ENCODE measurements at regions not wholly inside any gene's neighbourhood (a gene's known extent, or its start where the extent isn't known, plus 50 kb on each side); places are given as distances from the start of the nearest gene placed in this dataset.

DNA sequence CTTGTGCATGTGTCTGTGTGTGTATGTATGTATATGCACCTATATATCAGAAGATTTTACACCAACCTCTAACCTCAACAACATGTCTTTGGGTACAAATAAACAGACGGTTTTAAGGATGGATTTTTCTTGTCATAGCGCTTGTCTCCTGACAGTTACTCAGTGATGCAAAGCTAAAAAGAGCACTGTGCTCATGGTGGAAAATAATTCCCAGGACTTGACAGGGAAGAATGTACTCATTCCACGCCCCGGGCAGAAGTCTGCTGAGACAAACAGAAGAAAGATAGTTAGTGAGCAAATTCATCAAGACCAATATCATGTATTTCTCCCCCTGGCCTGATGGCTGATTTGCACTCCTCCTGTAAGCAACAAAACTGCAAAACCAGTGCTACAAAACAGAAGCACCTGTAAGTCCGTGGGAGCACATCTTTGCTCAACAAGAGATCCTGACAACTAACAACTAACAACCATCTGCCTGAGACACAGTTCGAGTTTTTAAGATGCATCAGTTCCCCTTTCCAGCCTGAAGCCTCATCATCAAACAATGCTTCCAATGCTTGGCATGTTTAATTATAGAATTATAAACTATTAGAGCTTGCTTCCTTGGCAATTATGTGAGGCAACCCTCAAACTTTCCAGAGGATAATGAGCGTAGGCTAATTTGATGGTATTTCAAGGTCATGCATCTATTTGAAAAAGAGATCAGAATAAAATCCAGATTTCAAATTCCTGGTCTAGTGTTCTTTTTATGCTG is 812.7 kb upstream of the MIR17HG start:
- Histone ChIP-seq H3K4me1 (no peaks in the 10 kb centered on the region), H3K27ac (replicated peaks) (no peak overlapping the region), H3K36me3 (no peaks in the 10 kb centered on the region), H3K9me3 (replicated peaks) (peaks cover 17% of the 10 kb centered on the region), H3K27me3 (ENCODE audit: low read depth) (no peaks in the 10 kb centered on the region), H3K4me3 (no peak overlapping the region)
- intact Hi-C loops (cut with micrococcal nuclease): no loop called here
- DNase-seq: no peak
- TF ChIP-seq, protein P1, sequence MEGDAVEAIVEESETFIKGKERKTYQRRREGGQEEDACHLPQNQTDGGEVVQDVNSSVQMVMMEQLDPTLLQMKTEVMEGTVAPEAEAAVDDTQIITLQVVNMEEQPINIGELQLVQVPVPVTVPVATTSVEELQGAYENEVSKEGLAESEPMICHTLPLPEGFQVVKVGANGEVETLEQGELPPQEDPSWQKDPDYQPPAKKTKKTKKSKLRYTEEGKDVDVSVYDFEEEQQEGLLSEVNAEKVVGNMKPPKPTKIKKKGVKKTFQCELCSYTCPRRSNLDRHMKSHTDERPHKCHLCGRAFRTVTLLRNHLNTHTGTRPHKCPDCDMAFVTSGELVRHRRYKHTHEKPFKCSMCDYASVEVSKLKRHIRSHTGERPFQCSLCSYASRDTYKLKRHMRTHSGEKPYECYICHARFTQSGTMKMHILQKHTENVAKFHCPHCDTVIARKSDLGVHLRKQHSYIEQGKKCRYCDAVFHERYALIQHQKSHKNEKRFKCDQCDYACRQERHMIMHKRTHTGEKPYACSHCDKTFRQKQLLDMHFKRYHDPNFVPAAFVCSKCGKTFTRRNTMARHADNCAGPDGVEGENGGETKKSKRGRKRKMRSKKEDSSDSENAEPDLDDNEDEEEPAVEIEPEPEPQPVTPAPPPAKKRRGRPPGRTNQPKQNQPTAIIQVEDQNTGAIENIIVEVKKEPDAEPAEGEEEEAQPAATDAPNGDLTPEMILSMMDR (IDR thresholded peaks at IDR 0.05; ENCODE audit: borderline replicate concordance): no peak

DNA sequence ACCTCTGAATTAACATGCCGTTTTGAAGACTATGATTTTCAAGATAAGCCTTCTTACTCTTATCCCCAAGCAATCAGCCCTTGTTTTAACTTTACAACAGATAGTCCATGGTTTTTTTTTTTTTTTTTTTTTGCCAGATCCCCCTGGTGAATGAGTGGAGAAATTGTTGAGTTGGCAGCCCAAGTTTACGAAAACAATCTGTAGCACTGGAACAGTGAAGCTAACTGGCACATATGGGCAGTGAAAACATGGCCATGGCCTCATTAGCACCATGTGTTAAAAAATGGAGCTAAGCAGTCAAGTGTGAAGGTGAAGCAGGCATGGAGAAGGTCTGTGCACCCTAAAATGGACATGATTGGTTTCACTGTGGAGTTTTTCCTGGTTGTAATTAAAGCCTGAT is 812.1 kb upstream of the MIR17HG start:
- intact Hi-C loops (cut with micrococcal nuclease): no loop called here
- Histone ChIP-seq H3K4me1 (no peaks in the 10 kb centered on the region), H3K27ac (replicated peaks) (no peak overlapping the region)

DNA sequence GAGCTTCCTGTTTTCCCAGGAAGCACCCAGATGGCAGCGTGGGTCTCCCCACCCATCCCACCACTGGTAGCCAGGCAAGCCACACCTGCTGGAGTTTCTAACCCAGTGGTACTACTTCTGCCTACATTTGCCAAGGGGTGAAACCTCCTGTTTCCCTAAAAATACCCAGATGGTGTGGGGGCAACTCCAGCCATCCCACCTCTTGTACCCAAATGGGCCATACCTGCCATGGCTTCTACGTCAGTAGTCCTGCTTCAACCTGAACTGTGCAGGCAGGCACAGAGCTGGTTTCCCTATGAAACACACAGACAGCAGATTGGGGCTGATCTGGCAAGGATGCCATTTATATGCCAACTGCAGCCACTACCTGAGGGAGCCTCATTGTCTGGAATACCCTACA is 809.4 kb upstream of the MIR17HG start:
- no peaks in the 10 kb centered on the region for H3K36me3 ChIP-seq
- H3K9me3 ChIP-seq (replicated peaks): peaks cover 18% of the 10 kb centered on the region
- H3K4me3 ChIP-seq: no peak overlapping the region
- no peak for DNase-seq
- H3K27me3 ChIP-seq (ENCODE audit: low read depth): no peaks in the 10 kb centered on the region
- no peaks in the 10 kb centered on the region for H3K4me1 ChIP-seq
- TF ChIP-seq, protein P1 (IDR thresholded peaks at IDR 0.05; ENCODE audit: borderline replicate concordance): no peak
- intact Hi-C loops (cut with micrococcal nuclease): no loop called here
- H3K27ac ChIP-seq (replicated peaks): no peak overlapping the region

More for the DNA sequence above, 812.1 kb upstream of the MIR17HG start:
- Histone ChIP-seq H3K27me3 (ENCODE audit: low read depth) (no peaks in the 10 kb centered on the region), H3K9me3 (replicated peaks) (peaks cover 18% of the 10 kb centered on the region), H3K4me3 (no peak overlapping the region), H3K36me3 (no peaks in the 10 kb centered on the region)
- TF ChIP-seq, protein P1 (IDR thresholded peaks at IDR 0.05; ENCODE audit: borderline replicate concordance): no peak
- DNase-seq: no peak

DNA sequence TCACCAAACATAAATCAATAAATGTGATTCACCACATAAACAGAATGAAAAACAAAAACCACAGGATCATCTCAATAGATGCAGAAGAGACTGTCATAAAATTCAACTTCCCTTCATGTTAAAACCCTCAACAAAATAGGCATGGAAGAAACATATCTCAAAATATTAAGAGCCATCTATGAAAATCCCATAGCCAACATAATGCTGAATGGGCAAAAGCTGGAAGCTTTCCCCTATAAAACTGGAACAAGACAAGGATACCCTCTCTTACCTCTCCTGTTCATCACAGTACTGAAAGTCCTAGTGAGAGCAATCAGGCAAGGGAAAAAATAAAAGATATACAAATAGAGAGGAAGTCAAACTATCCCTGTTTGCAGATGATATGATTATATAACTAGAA is 806.1 kb upstream of the MIR17HG start:
- Histone ChIP-seq H3K27ac (replicated peaks) (no peak overlapping the region), H3K9me3 (replicated peaks) (peaks cover 18% of the 10 kb centered on the region), H3K27me3 (ENCODE audit: low read depth) (no peaks in the 10 kb centered on the region), H3K4me3 (no peak overlapping the region), H3K4me1 (no peaks in the 10 kb centered on the region), H3K36me3 (no peaks in the 10 kb centered on the region)
- no peak for DNase-seq
- intact Hi-C loops (cut with micrococcal nuclease): no loop called here
- TF ChIP-seq, protein P1 (IDR thresholded peaks at IDR 0.05; ENCODE audit: borderline replicate concordance): no peak

DNA sequence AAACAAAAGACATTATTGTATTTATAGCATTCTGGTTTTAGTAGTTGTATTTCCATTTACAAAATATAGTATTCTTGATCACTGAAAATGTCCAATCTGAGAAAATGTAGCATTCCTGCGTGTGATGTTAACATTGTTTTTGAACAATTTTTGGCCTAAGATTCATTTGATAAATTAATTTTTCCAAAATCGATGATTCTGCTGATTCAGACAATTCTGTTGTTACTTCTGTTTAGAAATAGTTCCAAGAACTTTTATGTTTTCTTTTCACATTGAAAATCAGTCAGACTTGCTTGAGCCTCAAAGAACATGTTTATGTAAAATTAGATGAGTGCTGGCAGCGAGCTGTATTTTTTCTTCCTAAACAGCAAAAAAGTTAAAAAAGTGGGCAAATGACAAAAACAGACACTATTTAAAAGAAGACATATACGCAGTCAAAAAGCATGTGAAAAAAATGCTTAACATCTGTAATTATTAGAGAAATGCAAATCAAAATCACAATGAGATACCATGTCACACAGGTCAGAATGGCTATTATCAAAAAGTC is 804.5 kb upstream of the MIR17HG start:
- DNase-seq: no peak
- Histone ChIP-seq H3K4me3 (no peak overlapping the region), H3K9me3 (replicated peaks) (peaks cover 30% of the 10 kb centered on the region), H3K4me1 (no peaks in the 10 kb centered on the region), H3K27me3 (ENCODE audit: low read depth) (no peaks in the 10 kb centered on the region), H3K36me3 (no peaks in the 10 kb centered on the region), H3K27ac (replicated peaks) (no peak overlapping the region)
- intact Hi-C loops (cut with micrococcal nuclease): no loop called here
- TF ChIP-seq, protein P1 (IDR thresholded peaks at IDR 0.05; ENCODE audit: borderline replicate concordance): no peak

Measured in left ventricle myocardium inferior (tissue), 1 donor.